ENCODE measurements at regions not wholly inside any gene's neighbourhood (a gene's known extent, or its start where the extent isn't known, plus 50 kb on each side); places are given as distances from the start of the nearest gene placed in this dataset.

GRCh38 chr16:13573903-13574302 is 346.1 kb upstream of the ERCC4 start:
- no peak for TF ChIP-seq MXI1 (IDR thresholded peaks at IDR 0.05; ENCODE audit: borderline replicate concordance, low read depth, low read length)
- TF ChIP-seq, protein P1, sequence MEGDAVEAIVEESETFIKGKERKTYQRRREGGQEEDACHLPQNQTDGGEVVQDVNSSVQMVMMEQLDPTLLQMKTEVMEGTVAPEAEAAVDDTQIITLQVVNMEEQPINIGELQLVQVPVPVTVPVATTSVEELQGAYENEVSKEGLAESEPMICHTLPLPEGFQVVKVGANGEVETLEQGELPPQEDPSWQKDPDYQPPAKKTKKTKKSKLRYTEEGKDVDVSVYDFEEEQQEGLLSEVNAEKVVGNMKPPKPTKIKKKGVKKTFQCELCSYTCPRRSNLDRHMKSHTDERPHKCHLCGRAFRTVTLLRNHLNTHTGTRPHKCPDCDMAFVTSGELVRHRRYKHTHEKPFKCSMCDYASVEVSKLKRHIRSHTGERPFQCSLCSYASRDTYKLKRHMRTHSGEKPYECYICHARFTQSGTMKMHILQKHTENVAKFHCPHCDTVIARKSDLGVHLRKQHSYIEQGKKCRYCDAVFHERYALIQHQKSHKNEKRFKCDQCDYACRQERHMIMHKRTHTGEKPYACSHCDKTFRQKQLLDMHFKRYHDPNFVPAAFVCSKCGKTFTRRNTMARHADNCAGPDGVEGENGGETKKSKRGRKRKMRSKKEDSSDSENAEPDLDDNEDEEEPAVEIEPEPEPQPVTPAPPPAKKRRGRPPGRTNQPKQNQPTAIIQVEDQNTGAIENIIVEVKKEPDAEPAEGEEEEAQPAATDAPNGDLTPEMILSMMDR (conservative IDR thresholded peaks at IDR 0.05; ENCODE audit: low read depth, low read length), result no peak
- no peak for TF ChIP-seq POLR2A (IDR thresholded peaks at IDR 0.05; ENCODE audit: low read depth, low read length)
- TF ChIP-seq SMC3 (IDR thresholded peaks at IDR 0.05; ENCODE audit: low read depth, low read length), result no peak
- TF ChIP-seq BHLHE40 (IDR thresholded peaks at IDR 0.05; ENCODE audit: low read depth, low read length), result no peak
- no peak for TF ChIP-seq FOS (IDR thresholded peaks at IDR 0.05; ENCODE audit: low read depth, low read length)
- no peak for TF ChIP-seq RAD21 (IDR thresholded peaks at IDR 0.05; ENCODE audit: low read length)
- no peak for TF ChIP-seq RFX5 (IDR thresholded peaks at IDR 0.05; ENCODE audit: low read depth, low read length)
- TF ChIP-seq ELK1 (IDR thresholded peaks at IDR 0.05; ENCODE audit: borderline replicate concordance, low read depth, low read length), result no peak
- TF ChIP-seq, protein P2, sequence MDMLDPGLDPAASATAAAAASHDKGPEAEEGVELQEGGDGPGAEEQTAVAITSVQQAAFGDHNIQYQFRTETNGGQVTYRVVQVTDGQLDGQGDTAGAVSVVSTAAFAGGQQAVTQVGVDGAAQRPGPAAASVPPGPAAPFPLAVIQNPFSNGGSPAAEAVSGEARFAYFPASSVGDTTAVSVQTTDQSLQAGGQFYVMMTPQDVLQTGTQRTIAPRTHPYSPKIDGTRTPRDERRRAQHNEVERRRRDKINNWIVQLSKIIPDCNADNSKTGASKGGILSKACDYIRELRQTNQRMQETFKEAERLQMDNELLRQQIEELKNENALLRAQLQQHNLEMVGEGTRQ (IDR thresholded peaks at IDR 0.05; ENCODE audit: low read depth, low read length), result no peak
- no peak for TF ChIP-seq CEBPB (IDR thresholded peaks at IDR 0.05; ENCODE audit: low read depth, low read length)
- TF ChIP-seq RCOR1 (IDR thresholded peaks at IDR 0.05; ENCODE audit: insufficient replicate concordance, low read length), result no peak
- no peak for TF ChIP-seq NFE2L2 (IDR thresholded peaks at IDR 0.05; ENCODE audit: low read depth, low read length)

All from IMR-90 (cell line).